ENCODE measurements at regions not wholly inside any gene's neighbourhood (a gene's known extent, or its start where the extent isn't known, plus 50 kb on each side); places are given as distances from the start of the nearest gene placed in this dataset.

DNA sequence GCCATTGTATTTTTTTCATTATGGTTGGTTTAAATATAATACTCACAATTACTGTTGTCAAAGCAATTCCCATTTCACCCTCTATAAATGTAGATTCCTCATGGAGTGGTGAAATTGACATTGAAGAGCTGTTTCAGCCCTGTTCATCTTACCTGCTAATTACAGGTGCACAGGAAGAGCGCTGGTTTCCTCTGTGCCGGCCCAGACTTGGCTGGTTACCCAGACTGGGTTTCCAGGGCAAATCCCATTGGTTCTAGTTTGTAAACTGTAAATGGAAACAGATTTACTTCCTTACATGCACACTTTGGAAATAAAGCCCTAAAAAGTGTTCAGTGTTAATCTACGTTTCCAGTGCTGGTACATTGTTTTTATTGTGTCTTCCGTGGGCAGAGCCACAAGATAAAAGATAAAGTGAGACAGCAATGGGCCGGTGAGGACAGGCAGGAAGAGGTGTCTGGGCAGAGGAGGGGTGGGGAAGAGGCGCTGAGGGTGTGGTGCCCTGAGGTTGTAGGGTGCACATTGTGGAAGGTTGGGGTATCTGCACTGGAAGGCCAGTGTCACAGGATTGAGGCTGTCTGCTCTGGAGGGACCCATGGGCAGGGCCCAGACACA lies 71.6 kb upstream of the ZPBP start:
- no peak for DNase-seq

DNA sequence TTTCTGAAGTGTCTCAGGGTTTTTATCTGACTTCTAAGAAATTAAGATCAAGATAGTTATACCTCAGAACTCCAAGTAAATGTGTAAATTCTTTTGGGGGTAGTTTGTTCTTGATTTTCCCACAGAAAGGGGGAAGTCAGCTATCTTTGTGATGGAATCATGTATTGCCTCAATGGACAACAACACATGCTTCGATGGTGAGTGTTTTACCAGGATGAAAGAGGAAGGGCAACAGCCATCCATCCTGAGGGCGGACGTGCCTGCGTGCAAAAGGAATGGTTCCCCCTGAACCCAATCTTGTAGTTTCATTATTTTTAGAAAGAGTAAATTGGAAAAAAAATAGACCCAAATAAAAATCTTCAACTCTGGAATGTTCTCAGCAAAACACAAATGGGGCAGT lies 67.2 kb upstream of the ZPBP start:
- DNase-seq: no peak

DNA sequence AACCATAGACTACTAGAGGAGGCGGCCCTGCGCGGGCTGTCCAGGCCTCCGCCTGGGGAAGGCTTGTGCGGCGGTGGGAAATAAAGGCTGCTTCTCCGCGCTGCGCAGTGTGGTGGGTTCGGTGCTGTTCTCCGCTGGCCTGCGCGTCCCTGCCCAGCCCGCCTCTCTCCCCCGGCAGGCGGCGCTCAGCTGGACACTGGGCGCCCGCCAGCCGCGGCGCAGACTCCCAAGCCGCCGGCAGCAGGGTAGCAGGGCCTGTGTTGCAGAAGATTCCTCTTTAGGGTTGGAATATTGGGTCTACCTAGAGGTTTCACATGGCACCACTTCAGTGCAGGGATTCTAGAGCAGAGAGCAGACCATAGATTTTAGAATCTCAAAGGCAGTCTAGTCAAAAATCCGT lies 66.1 kb upstream of the ZPBP start:
- no peak for DNase-seq

DNA sequence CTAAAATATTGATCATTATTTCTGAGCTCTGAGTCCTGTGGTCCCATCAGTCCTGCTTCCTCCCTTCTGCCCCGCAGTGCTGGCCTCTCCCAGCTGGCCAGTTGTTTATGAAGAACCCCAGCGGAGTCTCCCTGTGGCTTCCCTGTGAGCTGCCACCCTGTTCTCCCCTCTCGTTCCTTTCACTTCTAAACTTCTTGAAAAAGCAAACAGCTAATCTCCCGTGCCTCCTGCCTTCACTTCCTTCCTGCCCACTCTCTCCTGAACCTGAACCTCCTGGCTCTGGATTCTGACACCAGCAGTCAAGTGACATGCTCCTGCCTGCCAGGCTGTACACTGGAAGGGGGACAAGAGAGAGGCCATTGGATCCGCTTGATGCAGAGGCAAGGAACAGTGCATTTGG lies 63.7 kb upstream of the ZPBP start:
- DNase-seq: no peak

DNA sequence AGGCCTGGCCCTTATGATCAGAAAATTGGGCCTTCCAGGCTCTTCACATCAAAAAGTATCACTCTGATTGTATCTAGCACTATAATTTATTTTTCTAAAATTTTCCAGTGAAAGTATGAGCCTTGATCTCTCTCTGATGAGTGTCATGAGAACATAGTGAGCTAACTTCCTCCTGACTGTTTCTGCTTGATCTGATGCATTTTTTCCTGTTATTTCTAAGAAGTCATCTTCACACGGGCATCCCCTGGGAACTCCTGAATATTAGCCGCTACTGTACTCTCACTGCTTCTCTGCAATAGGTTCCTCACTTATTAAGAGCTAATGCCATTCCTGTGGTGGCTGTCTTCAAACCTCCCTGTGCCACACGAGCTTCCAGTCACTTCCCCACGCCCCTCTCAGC lies 63.1 kb upstream of the ZPBP start:
- DNase-seq: no peak

DNA sequence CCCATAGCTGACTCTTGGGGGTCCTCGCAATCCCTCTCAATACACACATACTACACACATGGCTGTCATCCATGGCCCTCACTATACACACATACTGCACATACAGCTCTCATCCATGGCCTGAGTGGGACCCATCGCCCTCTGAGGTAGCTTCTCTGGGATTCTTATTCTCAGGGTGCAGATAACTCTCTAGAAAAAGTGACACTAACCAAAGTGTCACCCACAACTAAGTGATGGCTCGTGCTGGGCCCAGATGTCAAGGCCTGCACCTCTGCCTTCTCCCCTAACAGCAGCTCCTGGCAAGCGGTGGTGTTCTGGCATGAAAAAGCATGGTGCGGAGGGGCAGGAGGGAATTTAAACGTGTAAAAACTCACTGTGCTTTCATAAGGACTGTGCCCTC lies 62.7 kb upstream of the ZPBP start:
- DNase-seq: no peak

DNA sequence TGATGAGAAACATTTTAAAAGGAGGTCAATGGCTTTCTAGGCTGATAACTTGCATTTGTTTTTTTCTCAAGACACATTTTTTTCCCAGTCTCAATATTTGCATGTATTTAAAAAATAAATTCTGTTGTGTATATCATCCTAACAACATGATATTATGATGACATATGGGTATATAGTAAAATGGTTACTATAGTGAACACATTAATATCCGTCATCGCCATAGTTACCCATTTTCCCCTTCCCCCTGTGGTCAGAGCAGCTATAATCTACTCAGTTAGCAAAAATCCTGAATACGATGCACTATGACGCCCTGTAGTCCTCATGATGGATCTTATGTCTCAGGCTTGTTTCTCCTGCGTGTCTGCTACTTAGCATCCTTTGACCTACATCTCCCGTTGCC lies 60.9 kb upstream of the ZPBP start:
- no peak for DNase-seq

DNA sequence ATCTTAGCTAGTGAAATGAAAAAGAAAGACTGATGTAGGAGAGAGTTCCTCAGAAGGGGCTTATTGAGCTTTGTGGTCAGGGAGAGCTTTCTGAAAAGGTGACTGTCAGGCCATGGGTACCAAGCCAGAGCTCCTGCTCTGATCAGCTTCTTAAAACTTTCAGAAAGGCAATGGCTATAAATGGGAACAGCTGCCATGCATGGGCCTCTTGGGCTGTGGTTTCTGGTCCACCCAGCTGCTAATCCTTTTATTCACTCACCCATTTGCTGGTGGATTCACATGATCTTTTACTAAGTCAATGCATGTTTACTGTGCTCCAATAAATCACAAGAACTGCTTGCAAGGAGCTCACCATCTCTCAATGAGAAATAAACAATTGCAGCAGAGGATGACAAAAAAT lies 60.1 kb upstream of the ZPBP start:
- DNase-seq: no peak

DNA sequence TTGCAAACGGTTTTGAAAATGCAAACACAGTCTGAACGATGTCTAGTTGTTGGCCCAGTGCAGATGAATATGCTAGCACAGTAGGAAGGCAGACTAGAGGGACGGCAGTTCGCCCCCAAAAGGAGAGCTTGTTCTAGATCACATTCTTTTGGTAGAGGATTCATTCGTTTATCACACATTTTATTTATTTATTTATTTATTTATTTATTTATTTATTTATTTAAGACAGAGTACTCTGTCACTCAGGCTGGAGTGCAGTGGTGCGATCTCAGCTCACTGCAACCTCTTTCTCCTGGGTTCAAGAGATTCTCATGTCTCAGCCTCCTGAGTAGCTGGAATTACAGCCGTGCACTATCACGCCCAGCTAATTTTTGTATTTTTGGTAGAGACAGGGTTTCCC lies 59.4 kb upstream of the ZPBP start:
- no peak for DNase-seq

DNA sequence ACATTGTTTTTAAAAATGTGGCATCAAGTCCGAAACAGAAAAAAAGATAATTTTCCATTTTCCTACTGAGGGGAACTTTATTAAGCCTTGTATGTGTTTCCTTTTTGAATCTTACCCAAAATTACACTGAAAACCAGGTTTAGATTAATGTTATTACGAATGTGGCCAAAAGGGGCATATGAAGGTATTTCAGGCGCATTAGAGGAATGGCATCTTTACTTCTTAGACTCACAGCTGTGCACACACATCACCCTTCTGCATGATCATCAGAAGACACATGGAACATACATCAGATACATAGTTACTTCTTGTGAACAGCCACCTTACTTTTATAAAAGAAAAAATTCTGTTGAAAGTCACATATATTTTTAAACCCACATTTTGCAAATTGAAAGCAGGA lies 58.6 kb upstream of the ZPBP start:
- DNase-seq: no peak

DNA sequence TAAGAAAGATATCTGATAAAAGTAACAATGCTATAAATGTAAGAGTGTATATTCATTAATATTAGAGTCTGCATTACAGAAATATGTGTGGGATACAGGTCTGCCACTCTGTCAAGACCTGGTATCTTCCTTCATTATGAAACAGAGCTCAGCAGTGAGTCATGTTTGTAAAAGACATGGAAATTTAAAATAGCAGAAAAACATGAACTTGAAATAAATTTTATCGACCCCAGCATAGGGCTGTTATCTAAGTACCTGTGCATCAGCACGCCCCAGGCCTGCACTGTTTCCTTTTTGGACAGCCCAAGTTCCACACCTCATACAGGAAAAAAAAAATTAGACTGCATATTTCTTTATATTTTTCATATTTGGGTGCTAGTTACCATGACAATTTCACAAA lies 58.0 kb upstream of the ZPBP start:
- DNase-seq: no peak

DNA sequence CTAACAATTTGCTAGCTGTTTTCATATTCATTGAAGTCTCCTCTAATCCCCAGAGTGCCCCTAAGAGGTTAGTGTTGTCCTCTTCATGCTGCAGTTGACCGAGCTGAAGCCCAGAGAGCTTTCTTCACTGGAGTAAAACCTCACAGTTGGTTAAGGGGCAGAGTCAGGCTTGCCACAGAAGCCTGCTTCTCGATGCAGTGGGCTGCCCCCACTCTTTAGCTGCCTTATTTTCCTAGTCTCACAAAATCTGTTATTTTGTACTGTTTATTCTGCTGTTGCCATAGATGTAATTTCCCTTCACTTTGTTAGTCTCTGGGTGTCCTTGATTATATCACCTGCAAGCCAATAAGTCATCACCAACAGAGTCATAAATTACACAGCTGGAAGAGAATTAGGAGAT lies 56.3 kb upstream of the ZPBP start:
- no peak for DNase-seq

DNA sequence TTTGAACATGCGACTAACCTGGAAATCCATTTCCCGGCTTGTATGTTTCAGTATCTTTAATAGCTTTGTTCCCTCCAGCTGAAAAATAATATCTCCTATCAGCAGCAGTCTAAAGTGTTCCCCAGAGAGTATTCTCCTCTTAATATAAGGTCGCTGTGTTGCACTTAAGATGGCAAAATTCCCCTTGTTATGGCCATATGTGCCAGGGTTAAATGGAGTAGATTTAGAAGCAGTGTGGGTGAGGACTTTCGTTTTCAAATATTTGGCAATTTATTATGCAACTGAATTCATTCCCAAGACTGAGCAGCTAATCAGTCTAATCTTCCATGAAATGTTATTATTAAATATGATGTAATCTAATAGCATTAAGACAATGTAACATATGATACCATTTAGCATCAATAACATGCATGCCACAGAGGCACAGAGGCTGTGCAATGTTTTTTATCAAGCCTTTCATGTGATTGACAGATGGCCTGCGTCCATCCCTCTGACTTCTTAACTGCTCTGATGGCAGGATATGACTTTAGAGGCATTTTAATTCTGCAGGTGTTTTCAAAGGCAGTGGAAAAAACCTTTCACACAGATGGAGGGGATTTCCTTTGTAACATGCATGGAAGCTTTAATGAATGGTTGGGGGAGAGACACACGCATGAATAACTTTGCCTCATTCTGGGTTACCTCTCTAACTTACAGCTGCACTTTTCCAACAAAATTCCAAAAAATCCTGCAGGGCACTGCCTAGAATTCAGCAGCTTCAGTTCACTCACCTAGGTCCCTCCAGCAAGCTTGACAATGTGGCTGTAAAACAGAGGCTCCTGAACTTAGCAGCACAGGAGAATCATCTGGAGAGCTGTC lies 55.1 kb upstream of the ZPBP start:
- DNase-seq: no peak

DNA sequence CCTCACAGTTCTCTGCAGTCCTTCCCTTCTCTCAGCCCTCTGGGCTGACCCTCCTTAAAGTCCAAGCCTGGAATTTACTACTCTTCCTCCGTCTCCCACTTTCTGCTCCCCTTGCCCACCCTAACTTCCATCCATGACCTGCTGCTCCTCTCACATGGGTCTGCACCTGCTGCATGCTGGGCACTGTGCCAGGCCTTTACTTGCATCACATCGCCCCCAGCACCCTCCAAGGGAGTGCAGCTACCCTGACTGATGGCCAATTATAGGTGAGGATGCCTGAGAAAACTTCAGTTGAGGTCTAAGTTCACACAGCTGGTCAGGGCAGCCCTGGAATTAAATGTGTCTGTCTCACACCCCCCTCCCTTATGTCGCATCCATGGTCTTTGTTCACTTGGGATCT lies 53.6 kb upstream of the ZPBP start:
- no peak for DNase-seq

DNA sequence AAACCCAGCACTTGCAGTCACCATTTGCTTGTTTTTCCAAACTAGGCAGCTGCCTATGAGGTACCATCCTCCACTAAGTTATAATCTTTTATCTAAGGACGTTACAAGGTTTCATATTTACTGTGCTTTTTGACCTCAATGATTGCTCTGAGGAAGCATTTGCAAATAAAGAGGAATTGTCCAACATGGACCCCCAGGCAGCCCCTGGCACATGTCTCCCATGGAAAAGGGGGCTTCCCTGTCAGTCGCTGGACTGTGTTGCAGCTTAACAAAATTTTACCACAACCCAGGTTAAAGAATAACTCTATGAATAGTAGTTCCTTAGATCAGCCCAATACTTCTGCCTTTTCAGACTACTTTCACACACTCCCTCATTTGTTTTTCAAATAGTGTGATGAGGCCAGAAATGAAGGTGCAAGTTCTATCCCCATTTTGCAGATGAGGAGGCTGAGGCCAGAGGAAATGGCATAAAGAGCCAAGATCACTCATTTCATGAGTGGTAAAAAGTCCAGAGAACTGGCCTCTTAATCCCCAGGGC lies 52.8 kb upstream of the ZPBP start:
- no peak for DNase-seq

DNA sequence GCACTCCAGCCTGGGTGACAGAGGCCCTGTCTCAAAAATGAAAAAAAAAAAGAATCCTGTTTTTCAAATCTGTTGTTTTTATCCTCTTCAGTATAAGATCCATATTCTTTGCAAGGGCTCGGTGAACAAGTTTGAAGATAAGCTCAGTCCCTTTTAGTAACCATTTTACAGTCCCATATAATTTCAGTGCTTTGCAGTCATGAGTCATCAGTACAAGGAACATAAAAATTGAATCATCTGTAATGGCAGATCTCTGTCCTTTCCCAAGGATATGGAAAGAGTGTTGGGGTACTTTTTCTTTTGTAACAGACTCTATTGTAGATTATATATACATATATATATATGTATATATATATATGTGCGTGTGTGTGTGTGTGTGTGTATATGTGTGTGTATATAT lies 52.2 kb upstream of the ZPBP start:
- no peak for DNase-seq

Measured in effector CD8-positive, alpha-beta T cell (primary cell).